ENCODE measurements at regions not wholly inside any gene's neighbourhood (a gene's known extent, or its start where the extent isn't known, plus 50 kb on each side); places are given as distances from the start of the nearest gene placed in this dataset.

GRCh38 chr2:219916281-219916680 lies 288.9 kb downstream of the SLC4A3 start:
- no peak overlapping the region for H3K4me3 ChIP-seq
- DNase-seq (ENCODE audit: low spot score in 2 of 2) = no peak
- H3K36me3 ChIP-seq (replicated peaks) = no peaks in the 10 kb centered on the region
- peaks cover 7% of the 10 kb centered on the region; the same call in 1 of the 2 replicates for H3K27me3 ChIP-seq (ENCODE audit: low read depth)
- no peaks in the 10 kb centered on the region for H3K9me3 ChIP-seq
- in situ Hi-C loops (cut with MboI; ENCODE audit: low sequenced_read_pairs) = no loop called here
- H3K4me1 ChIP-seq = no peaks in the 10 kb centered on the region

- no peak for DNase-seq (ENCODE audit: low spot score in 2 of 2)
- in situ Hi-C loops (cut with MboI; ENCODE audit: low sequenced_read_pairs) = no loop called here
- Histone ChIP-seq H3K9me3 (no peaks in the 10 kb centered on the region), H3K36me3 (replicated peaks) (no peaks in the 10 kb centered on the region), H3K4me3 (no peak overlapping the region), H3K27me3 (ENCODE audit: low read depth) (peaks cover 7% of the 10 kb centered on the region), H3K4me1 (no peaks in the 10 kb centered on the region)
These were observed 289.5 kb downstream of the SLC4A3 start for GRCh38 chr2:219916726-219917440.

GRCh38 chr2:219918254-219918653 lies 290.8 kb downstream of the SLC4A3 start:
- Histone ChIP-seq H3K9me3 (0 out of 2 replicates have a peak, but pooled peaks cover 2% of the 10 kb centered on the region), H3K4me1 (no peaks in the 10 kb centered on the region), H3K36me3 (replicated peaks) (no peaks in the 10 kb centered on the region), H3K4me3 (no peak overlapping the region), H3K27me3 (ENCODE audit: low read depth) (peaks cover 10% of the 10 kb centered on the region)
- DNase-seq (ENCODE audit: low spot score in 2 of 2) = no peak
- in situ Hi-C loops (cut with MboI; ENCODE audit: low sequenced_read_pairs) = no loop called here

GRCh38 chr2:219918944-219919343 lies 291.5 kb downstream of the SLC4A3 start:
- Histone ChIP-seq H3K9me3 (0 out of 2 replicates have a peak, but pooled peaks cover 2% of the 10 kb centered on the region), H3K4me3 (no peak overlapping the region), H3K4me1 (no peaks in the 10 kb centered on the region), H3K36me3 (replicated peaks) (no peaks in the 10 kb centered on the region), H3K27me3 (ENCODE audit: low read depth) (peaks cover 10% of the 10 kb centered on the region)
- in situ Hi-C loops (cut with MboI; ENCODE audit: low sequenced_read_pairs) = no loop called here
- DNase-seq (ENCODE audit: low spot score in 2 of 2) = no peak

GRCh38 chr2:219919506-219919905 lies 292.1 kb downstream of the SLC4A3 start:
- no peaks in the 10 kb centered on the region for H3K4me1 ChIP-seq
- DNase-seq (ENCODE audit: low spot score in 2 of 2) = no peak

GRCh38 chr2:219929835-219930234 lies 302.4 kb downstream of the SLC4A3 start:
- Histone ChIP-seq H3K4me3 (no peak overlapping the region), H3K9me3 (no peaks in the 10 kb centered on the region), H3K36me3 (replicated peaks) (no peaks in the 10 kb centered on the region), H3K4me1 (no peaks in the 10 kb centered on the region), H3K27me3 (ENCODE audit: low read depth) (no peaks in the 10 kb centered on the region)
- no peak for DNase-seq (ENCODE audit: low spot score in 2 of 2)
- in situ Hi-C loops (cut with MboI; ENCODE audit: low sequenced_read_pairs) = no loop called here

More at GRCh38 chr2:219919506-219919905, 292.1 kb downstream of the SLC4A3 start:
- Histone ChIP-seq H3K4me3 (no peak overlapping the region), H3K27me3 (ENCODE audit: low read depth) (peaks cover 10% of the 10 kb centered on the region), H3K9me3 (0 out of 2 replicates have a peak, but pooled peaks cover 2% of the 10 kb centered on the region), H3K36me3 (replicated peaks) (no peaks in the 10 kb centered on the region)
- in situ Hi-C loops (cut with MboI; ENCODE audit: low sequenced_read_pairs) = no loop called here

GRCh38 chr2:219939647-219940046 lies 312.2 kb downstream of the SLC4A3 start:
- H3K4me3 ChIP-seq = no peak overlapping the region
- H3K9me3 ChIP-seq = no peaks in the 10 kb centered on the region
- no peak for DNase-seq (ENCODE audit: low spot score in 2 of 2)
- no peaks in the 10 kb centered on the region for H3K36me3 ChIP-seq (replicated peaks)
- in situ Hi-C loops (cut with MboI; ENCODE audit: low sequenced_read_pairs) = no loop called here
- H3K27me3 ChIP-seq (ENCODE audit: low read depth) = peaks cover 2% of the 10 kb centered on the region; the same call in 1 of the 2 replicates
- H3K4me1 ChIP-seq = no peaks in the 10 kb centered on the region

- H3K36me3 ChIP-seq (replicated peaks) = no peaks in the 10 kb centered on the region
- H3K4me1 ChIP-seq = no peaks in the 10 kb centered on the region
- no peak overlapping the region for H3K4me3 ChIP-seq
- in situ Hi-C loops (cut with MboI; ENCODE audit: low sequenced_read_pairs) = no loop called here
- peaks cover 8% of the 10 kb centered on the region; the same call in 1 of the 2 replicates for H3K27me3 ChIP-seq (ENCODE audit: low read depth)
- no peak for DNase-seq (ENCODE audit: low spot score in 2 of 2)
- no peaks in the 10 kb centered on the region for H3K9me3 ChIP-seq
These were observed 317.4 kb downstream of the SLC4A3 start for GRCh38 chr2:219944866-219945265.

- H3K27me3 ChIP-seq (ENCODE audit: low read depth) = peaks cover 8% of the 10 kb centered on the region; the same call in 1 of the 2 replicates
- in situ Hi-C loops (cut with MboI; ENCODE audit: low sequenced_read_pairs) = no loop called here
- no peaks in the 10 kb centered on the region for H3K9me3 ChIP-seq
- no peaks in the 10 kb centered on the region for H3K36me3 ChIP-seq (replicated peaks)
- no peak overlapping the region for H3K4me3 ChIP-seq
- H3K4me1 ChIP-seq = no peaks in the 10 kb centered on the region
- no peak for DNase-seq (ENCODE audit: low spot score in 2 of 2)
These were observed 318.6 kb downstream of the SLC4A3 start for GRCh38 chr2:219946021-219946420.

- in situ Hi-C loops (cut with MboI; ENCODE audit: low sequenced_read_pairs) = no loop called here
- Histone ChIP-seq H3K4me3 (no peak overlapping the region), H3K27me3 (ENCODE audit: low read depth) (peaks cover 8% of the 10 kb centered on the region; the same call in 1 of the 2 replicates), H3K9me3 (no peaks in the 10 kb centered on the region), H3K4me1 (no peaks in the 10 kb centered on the region), H3K36me3 (replicated peaks) (no peaks in the 10 kb centered on the region)
- DNase-seq (ENCODE audit: low spot score in 2 of 2) = no peak
These were observed 319.1 kb downstream of the SLC4A3 start for GRCh38 chr2:219946529-219946928.

GRCh38 chr2:219947575-219947974 lies 320.1 kb downstream of the SLC4A3 start:
- Histone ChIP-seq H3K9me3 (no peaks in the 10 kb centered on the region), H3K27me3 (ENCODE audit: low read depth) (peaks cover 6% of the 10 kb centered on the region; the same call in 1 of the 2 replicates), H3K4me1 (no peaks in the 10 kb centered on the region), H3K36me3 (replicated peaks) (no peaks in the 10 kb centered on the region), H3K4me3 (no peak overlapping the region)
- no peak for DNase-seq (ENCODE audit: low spot score in 2 of 2)
- in situ Hi-C loops (cut with MboI; ENCODE audit: low sequenced_read_pairs) = no loop called here

GRCh38 chr2:219949053-219949452 lies 321.6 kb downstream of the SLC4A3 start:
- Histone ChIP-seq H3K4me3 (no peak overlapping the region), H3K27me3 (ENCODE audit: low read depth) (peaks cover 6% of the 10 kb centered on the region; the same call in 1 of the 2 replicates), H3K4me1 (no peaks in the 10 kb centered on the region), H3K36me3 (replicated peaks) (no peaks in the 10 kb centered on the region), H3K9me3 (no peaks in the 10 kb centered on the region)
- no peak for DNase-seq (ENCODE audit: low spot score in 2 of 2)
- in situ Hi-C loops (cut with MboI; ENCODE audit: low sequenced_read_pairs) = no loop called here

- no peak for DNase-seq (ENCODE audit: low spot score in 2 of 2)
- in situ Hi-C loops (cut with MboI; ENCODE audit: low sequenced_read_pairs) = no loop called here
- Histone ChIP-seq H3K9me3 (no peaks in the 10 kb centered on the region), H3K4me3 (no peak overlapping the region), H3K4me1 (no peaks in the 10 kb centered on the region), H3K27me3 (ENCODE audit: low read depth) (peaks cover 6% of the 10 kb centered on the region; the same call in 1 of the 2 replicates), H3K36me3 (replicated peaks) (no peaks in the 10 kb centered on the region)
These were observed 323.7 kb downstream of the SLC4A3 start for GRCh38 chr2:219951099-219951498.

- no peaks in the 10 kb centered on the region for H3K36me3 ChIP-seq (replicated peaks)
- DNase-seq (ENCODE audit: low spot score in 2 of 2) = no peak
- H3K9me3 ChIP-seq = no peaks in the 10 kb centered on the region
- H3K4me1 ChIP-seq = no peaks in the 10 kb centered on the region
- H3K27me3 ChIP-seq (ENCODE audit: low read depth) = no peaks in the 10 kb centered on the region; the same call in 1 of the 2 replicates
- no peak overlapping the region for H3K4me3 ChIP-seq
- in situ Hi-C loops (cut with MboI; ENCODE audit: low sequenced_read_pairs) = no loop called here
These were observed 326.9 kb downstream of the SLC4A3 start for GRCh38 chr2:219954331-219954730.

Data from HAP-1 (cell line).